Glomerular endothelial cell (primary cell): ENCODE measurements at regions not wholly inside any gene's neighbourhood (a gene's known extent, or its start where the extent isn't known, plus 50 kb on each side); places are given as distances from the start of the nearest gene placed in this dataset.
"Not testable (repeated sequence)": the region's sequence is repeated elsewhere in the genome, so short reads cannot be mapped to it uniquely, and the experiment has no call there.

Experiments used
- DNase-seq: peaks from one replicate; pipeline ENCODE4 v3.0.0-alpha.2; 2011; ENCODE audit warnings: low read depth, low spot score; ENCODE audit errors: extremely low read depth

DNA sequence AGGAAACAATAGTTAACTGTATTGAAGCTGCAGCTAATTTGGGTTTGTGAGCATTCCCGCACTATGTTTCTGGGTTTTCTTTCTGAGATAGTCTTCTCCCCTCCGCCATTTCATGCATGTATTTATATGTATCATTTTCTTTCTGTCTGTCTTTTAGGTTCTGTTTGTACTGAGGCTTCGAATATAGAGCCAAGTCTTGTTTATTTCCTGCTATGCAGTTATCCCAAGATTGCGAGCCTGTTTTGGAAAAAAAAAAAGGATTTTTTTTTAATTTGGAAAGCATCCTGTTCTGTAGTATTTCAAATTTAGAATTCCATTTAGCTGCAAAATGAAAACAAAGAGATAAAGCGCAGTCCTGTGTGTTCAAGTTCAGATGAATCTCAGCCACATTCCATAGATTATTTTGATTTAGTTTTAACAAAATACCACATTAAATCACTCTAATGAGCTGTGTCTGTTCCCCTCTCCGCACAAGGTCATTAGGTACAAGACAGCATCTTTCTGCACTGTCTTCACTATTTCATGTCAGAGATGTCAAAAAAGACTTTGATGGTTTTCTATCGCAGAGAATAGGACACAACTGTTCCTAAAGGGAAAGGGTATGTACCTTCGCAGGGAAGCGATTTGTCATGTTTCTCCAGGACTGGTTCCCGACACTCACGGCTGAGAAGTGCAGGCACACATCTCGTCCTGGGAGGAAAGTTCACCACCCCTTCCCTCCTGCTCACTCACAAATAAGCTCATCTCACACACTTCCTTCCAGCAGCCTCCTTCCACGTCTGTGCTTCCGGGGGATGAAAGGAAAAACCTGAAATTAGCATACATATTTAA lies 443.4 kb downstream of the ZNF516 start:
- no peak for DNase-seq

DNA sequence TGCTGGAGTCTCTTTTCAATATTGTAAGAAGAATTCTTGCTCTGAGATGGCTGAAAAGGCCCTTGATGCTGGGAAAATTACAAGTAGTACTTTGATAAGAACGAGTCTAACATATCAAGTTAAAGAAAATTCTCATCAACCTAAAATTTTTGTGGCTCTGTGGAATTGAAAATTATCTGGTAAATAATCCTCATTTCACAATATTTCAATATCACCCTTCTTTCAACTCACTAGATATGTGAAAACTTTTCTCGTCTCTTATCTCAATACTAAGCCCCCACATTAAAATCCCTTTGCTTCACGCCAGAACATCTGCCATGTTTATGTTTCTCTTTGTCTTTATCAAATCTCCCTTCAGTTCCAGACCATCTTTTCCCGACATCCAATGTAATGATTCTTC lies 448.8 kb downstream of the ZNF516 start:
- no peak for DNase-seq

DNA sequence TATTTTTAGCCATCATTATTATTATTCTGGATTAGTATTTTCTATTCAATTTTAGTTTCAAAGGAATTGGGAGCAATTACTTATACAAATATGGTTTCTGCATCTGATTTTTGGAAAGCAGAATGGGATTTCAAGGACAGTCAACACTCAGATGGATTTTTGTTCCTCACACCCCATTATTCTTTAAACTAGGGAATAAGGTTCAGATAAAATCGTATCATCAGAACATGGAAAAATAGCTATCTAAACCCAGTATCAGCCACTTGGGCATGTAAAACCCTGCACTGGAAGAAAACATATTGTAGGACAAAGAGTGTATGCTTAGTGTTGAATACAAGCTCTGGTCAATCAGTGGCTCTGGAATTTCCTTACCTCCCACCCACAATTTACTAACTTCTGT lies 452.5 kb downstream of the ZNF516 start:
- no peak for DNase-seq

DNA sequence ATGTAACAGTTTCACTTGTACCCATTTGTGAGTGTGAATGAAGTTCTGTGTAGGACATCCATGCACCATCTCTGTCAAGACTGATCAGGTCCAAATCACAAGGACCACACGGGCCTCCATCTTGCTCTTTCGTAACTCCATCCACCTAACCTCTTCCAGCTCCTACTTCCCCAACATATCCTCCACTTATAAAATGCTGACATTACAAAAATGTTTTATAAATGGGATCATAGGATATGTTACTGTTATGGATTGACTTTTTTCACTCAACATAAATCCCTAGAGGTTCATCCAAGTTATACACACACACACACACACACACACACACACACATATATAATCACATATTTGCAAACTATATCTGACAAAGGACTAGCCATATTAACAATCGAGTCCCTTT lies 476.8 kb downstream of the ZNF516 start:
- no peak for DNase-seq

DNA sequence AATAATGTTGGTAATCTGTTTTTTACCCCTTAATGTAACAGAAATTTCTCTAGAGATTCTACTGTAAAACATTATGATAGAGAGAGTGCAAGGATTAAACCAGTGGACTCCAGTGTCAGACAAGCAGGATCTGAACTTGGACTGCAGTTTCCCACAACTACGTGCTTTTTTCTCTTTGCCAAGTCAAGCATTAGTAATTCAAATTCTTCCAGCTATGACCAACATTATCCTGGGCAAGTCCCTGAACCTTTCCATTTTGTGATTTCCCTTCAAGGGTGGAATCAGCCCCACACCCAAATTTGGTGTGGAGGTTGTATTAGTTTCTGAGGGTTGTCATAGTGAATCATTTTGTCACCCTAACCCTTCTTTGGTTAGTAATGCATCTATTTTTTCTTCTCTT lies 482.0 kb downstream of the ZNF516 start:
- no peak for DNase-seq

DNA sequence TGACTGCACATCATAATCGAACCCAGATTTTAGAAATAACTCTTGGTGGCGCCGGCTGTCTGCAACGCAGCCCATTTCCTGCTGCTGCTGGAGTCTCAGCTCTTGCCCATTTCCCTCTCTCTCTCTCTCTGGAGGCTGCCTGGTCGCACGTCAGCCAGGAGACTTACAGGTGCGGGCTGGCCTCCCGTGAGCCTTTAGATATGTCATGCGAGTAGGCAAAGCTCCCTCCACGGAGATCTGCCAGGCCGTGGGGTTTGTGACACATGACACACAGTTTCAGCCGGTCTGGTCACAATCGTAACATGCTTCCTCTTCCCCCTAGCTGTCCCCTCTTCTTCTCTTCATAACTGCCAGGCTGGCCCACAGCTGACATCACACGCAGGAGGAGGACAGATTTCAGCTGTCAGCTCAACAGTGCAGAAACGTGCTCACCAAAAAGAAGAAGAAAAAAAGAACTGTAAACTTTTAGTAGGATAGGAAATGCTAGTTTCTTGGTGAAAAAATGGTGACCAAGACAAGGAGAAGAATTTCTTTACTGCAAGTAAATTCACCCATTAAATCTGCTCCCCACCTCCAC lies 489.3 kb downstream of the ZNF516 start:
- DNase-seq = no peak

DNA sequence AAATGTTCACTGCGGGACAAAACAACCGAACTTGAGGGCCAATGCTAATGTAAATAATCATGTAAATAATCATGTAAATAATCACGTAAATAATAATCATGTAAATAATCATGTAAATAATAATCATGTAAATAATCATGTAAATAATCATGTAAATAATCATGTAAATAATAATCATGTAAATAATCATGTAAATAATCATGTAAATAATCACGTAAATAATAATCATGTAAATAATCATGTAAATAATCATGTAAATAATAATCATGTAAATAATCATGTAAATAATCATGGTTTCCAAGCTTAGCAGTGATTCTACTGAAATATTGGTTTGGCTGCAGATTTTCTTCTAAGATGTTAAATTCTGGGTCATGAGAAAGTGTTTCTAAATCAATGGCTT lies 507.1 kb downstream of the ZNF516 start:
- DNase-seq = not testable (repeated sequence)

DNA sequence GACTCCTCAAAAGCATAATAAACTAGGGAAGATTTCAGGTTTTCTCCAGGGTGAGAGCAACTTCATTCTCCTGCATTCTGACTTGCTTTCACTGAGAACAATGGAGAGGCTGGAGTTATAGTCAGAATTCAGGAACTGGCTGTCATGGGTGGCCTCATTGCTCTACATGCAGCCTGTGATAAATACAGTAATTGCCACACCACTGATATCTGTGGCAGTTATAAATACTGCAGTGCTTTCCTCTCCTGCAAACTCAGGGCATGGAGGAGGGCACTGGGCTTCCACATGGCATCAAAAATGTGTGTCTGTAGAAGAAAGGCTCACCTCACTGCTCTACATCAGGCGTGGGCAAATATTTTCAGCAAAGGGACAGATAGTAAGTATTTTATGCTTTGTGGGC lies 510.2 kb downstream of the ZNF516 start:
- no peak for DNase-seq

DNA sequence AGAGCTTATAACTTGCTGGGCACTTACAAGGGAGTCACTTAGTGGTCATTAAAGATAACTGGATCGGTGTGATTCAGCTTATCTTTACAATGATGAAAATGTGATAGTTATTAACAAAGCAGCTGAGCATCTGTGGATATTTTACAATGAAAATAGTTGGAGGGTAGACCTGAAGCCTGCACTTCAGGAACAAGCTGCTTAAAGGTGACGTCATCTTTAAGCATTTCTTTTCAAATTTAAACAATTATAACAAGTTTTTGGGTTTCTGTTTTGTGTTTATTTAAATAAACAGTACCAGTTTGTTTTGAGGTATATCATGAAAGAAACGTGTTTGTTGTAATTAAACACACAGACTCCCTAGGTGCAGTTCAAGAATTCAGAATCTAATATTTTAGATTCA lies 513.9 kb downstream of the ZNF516 start:
- no peak for DNase-seq

DNA sequence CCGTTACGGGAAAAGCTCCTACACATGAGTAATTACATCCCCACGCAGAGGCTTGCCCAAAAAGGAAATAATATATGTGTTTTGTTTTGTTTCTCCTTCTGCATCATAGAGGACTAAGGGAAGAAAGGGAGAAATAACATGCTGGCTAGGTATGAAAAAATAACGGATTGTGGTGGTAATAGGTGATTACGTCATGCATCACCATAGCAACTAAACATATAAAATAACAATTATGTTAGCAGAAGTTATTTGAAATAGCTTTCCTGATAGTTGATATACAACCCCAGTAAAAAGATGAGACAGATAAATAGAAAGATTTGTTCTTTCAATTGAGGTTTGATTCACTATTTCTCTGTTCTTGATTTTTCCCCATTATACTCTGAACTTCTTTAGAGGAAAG lies 518.0 kb downstream of the ZNF516 start:
- no peak for DNase-seq

DNA sequence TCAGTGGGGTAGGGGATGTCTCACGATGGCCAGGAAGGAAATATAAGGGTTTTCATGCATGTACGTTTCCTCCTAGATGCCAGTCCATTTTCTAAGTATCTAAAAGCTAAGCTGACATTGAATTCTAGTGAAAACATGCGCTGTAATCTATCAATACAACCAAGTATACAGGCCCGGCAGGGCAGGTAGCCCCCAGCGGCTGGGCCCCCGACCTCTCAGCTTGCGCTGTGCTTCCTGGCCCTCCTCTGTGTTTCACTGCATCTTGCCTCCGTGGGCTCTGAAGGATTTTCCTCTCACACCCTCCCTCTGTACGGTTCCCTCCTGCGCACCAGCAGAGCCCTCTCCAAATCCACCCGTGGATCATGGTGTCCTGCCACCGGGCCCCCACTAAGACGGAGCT lies 524.8 kb downstream of the ZNF516 start:
- DNase-seq = no peak

DNA sequence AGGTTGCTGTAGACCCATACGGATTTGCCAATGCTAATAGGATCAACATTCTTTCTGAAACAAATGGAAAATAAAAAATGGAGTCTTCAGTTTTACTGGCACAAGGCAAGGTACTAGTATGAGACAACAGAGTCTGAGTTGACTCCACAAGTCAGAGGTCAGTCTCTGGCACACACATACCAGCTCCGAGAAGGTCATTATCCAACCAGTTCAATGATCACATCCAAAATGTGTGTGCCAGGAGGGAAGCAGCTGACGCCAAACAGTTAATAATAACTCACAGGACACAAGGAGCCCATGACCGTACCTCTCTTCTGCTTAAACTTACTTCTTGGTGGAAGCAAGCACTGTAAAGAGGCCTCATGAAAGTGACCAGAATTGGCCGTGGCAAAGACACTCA lies 528.6 kb downstream of the ZNF516 start:
- no peak for DNase-seq

DNA sequence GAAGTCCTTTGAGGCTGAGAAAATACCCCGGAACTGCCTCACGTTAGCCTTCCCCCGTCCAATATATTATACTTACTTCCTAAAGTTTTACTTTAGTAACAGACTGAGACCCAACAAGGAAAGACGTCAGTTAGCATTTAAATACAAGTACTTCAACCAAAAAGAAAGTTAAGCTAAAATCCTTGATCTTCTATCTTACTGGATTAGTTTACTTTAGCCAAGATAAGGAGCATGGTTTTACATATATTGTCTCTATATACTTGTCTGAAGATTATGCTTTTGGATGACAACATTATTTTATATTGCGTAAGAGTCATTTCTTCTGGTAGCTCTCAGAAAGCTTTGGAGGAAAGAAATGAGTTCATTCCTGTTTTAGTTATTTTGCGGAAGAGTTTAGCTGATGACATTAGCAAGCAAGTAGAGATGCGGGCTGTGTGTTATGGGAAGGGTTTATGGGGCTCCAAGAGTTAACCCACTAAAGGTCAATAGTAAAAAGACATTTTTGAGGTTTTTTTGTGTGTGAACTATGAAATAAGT lies 532.9 kb downstream of the ZNF516 start:
- no peak for DNase-seq

DNA sequence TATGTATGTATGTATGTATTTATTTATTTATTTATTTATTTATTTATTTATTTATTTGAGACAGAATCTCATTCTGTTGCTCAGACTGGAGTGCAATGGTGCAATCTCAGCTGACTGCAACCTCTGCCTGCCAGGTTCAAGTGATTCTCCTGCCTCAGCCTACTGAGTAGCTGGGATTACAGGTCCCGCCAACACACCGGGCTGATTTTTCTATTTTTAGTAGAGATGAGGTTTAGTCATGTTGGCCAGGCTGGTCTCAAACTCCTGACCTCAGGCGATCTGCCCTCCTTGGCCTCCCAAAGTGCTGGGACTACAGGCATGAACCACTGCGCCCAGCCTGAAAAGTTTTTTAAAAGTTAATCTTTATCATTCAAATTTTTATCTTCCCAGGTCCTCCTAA lies 532.9 kb upstream of the SMIM21 start:
- DNase-seq = not testable (repeated sequence)

DNA sequence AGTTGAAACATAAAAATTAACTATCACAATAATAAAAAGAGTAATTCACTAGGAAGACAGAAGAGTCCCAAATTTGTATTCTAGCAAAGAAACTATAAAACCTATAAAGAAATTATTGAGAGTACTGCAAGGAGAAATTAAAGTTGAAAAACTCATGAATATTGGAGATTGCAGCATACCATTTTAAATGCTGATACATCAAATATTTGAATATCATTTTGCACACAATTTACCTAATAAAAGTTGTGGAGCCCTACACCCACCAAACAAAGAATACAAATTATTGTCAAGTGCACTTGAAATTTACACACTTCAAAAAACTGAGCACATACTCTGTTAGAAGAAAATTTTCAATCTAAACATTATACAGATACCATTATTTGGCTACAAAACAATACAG lies 531.6 kb upstream of the SMIM21 start:
- no peak for DNase-seq

DNA sequence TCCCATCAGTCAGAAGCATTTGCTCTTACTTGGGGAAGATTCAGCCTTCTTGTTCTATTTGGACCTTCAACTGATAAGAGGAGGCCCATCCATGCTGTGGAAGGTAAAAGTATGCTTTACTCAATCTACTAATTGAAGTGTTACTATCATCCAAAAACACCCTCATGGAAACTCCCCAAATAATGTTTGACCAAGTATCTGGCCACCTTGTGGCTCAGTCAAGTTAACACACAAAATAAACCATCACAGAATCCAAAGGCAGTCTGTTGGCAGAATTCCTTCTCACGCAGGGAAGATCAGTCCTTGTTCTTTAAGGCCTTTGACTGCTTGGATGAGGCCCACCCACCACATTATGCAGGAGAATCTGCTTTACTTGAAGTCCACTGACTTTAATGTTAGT lies 531.2 kb upstream of the SMIM21 start:
- no peak for DNase-seq

DNA sequence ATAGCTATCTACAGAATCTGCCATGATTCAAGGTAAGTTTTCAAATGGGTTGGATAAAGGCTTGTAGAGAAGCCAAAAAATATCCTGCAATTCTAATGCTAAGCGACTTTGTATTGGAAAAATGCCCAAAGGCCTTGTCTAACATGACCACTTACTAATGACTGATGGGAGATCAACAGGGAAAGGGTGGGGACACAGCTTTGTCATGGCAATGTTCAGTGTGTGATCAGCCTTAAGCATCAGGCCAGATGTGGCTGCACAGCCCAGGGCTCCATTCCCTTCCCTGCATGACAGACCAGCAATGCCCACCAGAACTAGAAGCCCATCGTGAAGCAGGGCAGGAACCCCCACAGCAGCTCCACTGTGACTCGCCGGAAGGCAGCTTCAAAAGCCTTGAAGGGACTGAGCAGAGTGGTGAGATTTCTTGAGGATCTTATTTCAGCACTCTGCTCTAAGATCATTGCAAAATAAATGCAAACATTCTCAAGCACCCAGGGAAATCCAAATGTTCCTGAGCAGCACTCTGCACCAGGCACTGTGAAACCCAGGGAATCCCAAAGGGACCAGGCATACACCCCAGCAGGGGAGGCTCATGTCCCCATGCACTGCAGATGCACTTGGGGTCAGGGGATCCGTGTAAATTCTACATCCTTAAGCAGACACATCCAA lies 517.9 kb upstream of the SMIM21 start:
- no peak for DNase-seq

DNA sequence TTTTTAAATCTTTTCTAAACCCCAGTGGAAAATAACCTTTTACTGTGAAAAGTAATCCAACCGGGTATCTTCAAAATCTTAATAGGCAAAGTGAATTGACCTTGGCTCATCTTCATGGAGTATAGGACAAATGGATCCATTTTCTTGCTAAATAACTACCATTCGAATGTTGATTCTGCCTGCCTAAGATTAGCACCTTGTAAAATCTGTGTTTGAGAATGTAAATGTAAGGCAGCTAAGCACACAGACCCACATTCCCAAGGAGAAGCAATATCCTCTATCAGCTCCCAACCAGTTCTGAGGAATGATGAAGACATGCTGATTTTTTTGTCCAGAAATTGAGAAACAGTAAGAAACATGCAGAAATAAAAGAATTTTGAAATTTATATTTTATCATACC lies 509.8 kb upstream of the SMIM21 start:
- DNase-seq = no peak

DNA sequence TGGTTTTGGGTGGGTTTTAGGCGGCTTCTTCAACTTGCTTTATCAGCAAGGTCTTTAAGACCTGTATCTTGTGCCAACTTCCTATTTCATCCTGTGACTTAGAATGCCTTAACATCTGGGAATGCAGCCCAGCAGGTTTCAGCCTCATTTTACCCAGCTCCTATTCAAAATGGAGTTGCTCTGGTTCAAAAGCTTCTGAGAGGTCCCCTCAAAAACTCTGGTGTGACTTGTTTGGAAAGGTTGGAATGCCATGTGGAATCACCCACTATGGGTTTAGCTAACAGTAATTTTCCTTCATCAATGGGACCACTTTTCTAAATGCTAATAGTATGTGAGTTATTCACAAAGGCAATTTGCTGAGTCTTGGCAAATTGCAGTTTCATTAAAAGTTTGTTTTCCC lies 509.4 kb upstream of the SMIM21 start:
- DNase-seq = no peak

DNA sequence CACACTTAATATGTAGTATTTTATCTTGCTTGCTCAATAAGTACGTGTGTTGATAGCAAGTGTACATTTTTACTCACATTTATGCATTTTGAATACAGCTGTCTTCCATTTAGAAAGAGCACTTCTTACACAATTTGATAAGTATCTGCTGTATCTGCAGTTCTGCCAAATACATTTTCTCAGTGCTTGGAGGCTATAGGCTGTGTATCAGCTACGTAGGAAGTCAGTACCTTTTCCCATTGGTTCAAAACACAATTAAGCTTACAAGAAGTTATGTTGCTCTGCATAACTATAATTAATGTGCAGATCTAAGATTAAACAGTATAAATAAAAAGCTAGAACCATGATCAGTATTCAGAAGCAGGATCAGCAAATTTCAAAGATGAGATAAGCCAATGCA lies 503.6 kb upstream of the SMIM21 start:
- no peak for DNase-seq

DNA sequence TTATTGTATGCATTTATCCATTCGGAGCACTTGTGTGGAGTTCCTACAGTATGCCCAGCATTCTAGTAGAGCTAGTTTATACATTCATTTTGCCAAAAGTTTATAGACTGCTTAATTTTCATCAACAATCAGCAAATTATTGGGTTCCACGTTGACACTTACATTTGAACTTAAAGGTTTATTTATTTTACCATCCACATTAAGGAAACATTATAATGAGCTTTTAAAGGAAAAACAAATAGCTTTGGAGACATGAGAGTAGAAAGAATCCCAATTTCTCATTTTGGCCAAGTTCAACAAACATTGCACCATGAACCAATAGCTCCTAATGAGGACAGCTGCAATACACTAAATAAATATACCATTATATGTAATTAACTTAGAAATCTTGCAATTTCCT lies 501.2 kb upstream of the SMIM21 start:
- no peak for DNase-seq

DNA sequence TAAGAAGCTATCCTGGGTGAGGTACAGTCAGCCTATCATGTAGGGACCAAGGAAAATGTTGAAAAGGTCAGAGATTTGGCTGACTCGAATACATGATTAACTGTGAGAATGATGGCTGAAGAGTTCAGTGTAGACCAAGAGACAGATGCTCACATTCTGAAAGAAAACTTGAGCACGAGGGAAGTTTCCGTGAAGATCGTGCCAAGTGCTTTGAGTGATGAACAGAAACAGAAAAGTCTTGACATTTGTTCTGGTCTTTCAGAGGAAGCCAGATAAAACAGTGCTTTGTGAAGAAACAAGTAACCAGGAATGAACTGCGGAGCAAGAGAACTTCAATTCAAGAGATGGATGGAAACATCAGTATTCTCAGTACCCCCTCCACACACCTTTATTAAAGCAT lies 500.3 kb upstream of the SMIM21 start:
- no peak for DNase-seq
